HepG2 (cell line): ENCODE measurements at regions not wholly inside any gene's neighbourhood (a gene's known extent, or its start where the extent isn't known, plus 50 kb on each side); places are given as distances from the start of the nearest gene placed in this dataset.

Experiments used
- EP300 ChIP-seq, 3 experiments: sonication (generic) in 1 of 3; formaldehyde crosslinking in 1 of 3; IDR thresholded peaks; 2 replicates each; pipeline versions ENCODE4 v1.5.1 to v1.6.1; 2011 to 2020; ENCODE audit warnings: low read depth in 2 of 3, low read length in 2 of 3, borderline replicate concordance in 1 of 3, improper control_type of control experiment in 1 of 3, mild to moderate bottlenecking in 1 of 3, missing genetic modification reagents in 1 of 3, moderate library complexity in 1 of 3
- KAT2B ChIP-seq: fragments of 150-350 bp; IDR thresholded peaks from 2 replicates; pipeline ENCODE4 v1.6.1; 2014; ENCODE audit warnings: low read depth, low read length, borderline replicate concordance
- MED8 ChIP-seq: sonication (generic); formaldehyde crosslinking; IDR thresholded peaks from 2 replicates; pipeline ENCODE4 v1.8.1; 2023; ENCODE audit warnings: mild to moderate bottlenecking, missing genetic modification reagents; ENCODE audit not compliant: insufficient replicate concordance
- MYNN ChIP-seq: sonication (generic); formaldehyde crosslinking; IDR thresholded peaks from 2 replicates; pipeline ENCODE4 v1.4.0; 2020; ENCODE audit warnings: mild to moderate bottlenecking, low read depth, missing genetic modification reagents
- NFIB ChIP-seq: sonication (generic); formaldehyde crosslinking; IDR thresholded peaks from 2 replicates; pipeline ENCODE4 v1.9.0; 2021; ENCODE audit warnings: missing genetic modification reagents, mild to moderate bottlenecking, borderline replicate concordance
- NR3C1 ChIP-seq: sonication (generic); formaldehyde crosslinking; IDR thresholded peaks from 2 replicates; pipeline ENCODE4 v1.4.0; 2020; ENCODE audit warnings: missing genetic modification reagents
- NRL ChIP-seq: sonication (generic); formaldehyde crosslinking; IDR thresholded peaks from 2 replicates; pipeline ENCODE4 v1.5.0; 2020; ENCODE audit warnings: missing genetic modification reagents, mild to moderate bottlenecking, moderate library complexity, borderline replicate concordance
- POGK ChIP-seq: sonication (generic); formaldehyde crosslinking; conservative IDR thresholded peaks from 2 replicates; pipeline ENCODE4 v1.8.0; 2022; ENCODE audit warnings: mild to moderate bottlenecking, moderate library complexity, missing genetic modification reagents
- RNF219 ChIP-seq: sonication (generic); formaldehyde crosslinking; IDR thresholded peaks from 2 replicates; pipeline ENCODE4 v1.5.0; 2020; ENCODE audit warnings: mild to moderate bottlenecking, missing genetic modification reagents
- SIX1 ChIP-seq: sonication (generic); formaldehyde crosslinking; IDR thresholded peaks from 2 replicates; pipeline ENCODE4 v1.4.0; 2020; ENCODE audit warnings: missing genetic modification reagents, borderline replicate concordance
- TCF7 ChIP-seq: sonication (generic); IDR thresholded peaks from 2 replicates; pipeline ENCODE4 v1.6.1; 2016; ENCODE audit warnings: antibody characterized with exemption, low read depth
- TCF7L2 ChIP-seq: IDR thresholded peaks from 2 replicates; pipeline ENCODE4 v1.6.1; 2011; ENCODE audit warnings: mild to moderate bottlenecking, low read depth, low read length, moderate library complexity
- WIZ ChIP-seq: sonication (generic); formaldehyde crosslinking; IDR thresholded peaks from 2 replicates; pipeline ENCODE4 v1.5.1; 2020; ENCODE audit warnings: mild to moderate bottlenecking, missing genetic modification reagents
- ZNF138 ChIP-seq: sonication (generic); formaldehyde crosslinking; IDR thresholded peaks from 2 replicates; pipeline ENCODE4 v1.5.0; 2020; ENCODE audit warnings: mild to moderate bottlenecking, low read depth, missing genetic modification reagents
- ZNF17 ChIP-seq: sonication (generic); formaldehyde crosslinking; IDR thresholded peaks from 2 replicates; pipeline ENCODE4 v1.5.0; 2020; ENCODE audit warnings: mild to moderate bottlenecking, missing genetic modification reagents
- ZNF564 ChIP-seq: sonication (generic); formaldehyde crosslinking; IDR thresholded peaks from 2 replicates; pipeline ENCODE4 v1.8.1; 2023; ENCODE audit warnings: mild to moderate bottlenecking, missing genetic modification reagents
- ZNF710 ChIP-seq: sonication (generic); formaldehyde crosslinking; IDR thresholded peaks from 2 replicates; pipeline ENCODE4 v1.5.0; 2020; ENCODE audit warnings: mild to moderate bottlenecking, missing genetic modification reagents, borderline replicate concordance
- ZNF747 ChIP-seq: sonication (generic); formaldehyde crosslinking; IDR thresholded peaks from 2 replicates; pipeline ENCODE4 v1.8.1; 2023; ENCODE audit warnings: missing genetic modification reagents, mild to moderate bottlenecking, borderline replicate concordance
- TF ChIP-seq, protein P1 (sequence below): sonication (generic); formaldehyde crosslinking; conservative IDR thresholded peaks from 2 replicates; pipeline ENCODE4 v1.8.0; 2022; ENCODE audit warnings: missing genetic modification reagents
- TF ChIP-seq, protein P2 (sequence below): sonication (generic); formaldehyde crosslinking; IDR thresholded peaks from 2 replicates; pipeline ENCODE4 v1.5.0; 2020; ENCODE audit warnings: missing genetic modification reagents, mild to moderate bottlenecking, borderline replicate concordance

GRCh38 chr3:188002626-188003138, 151.3 kb upstream of the LPP start (continued):
- TF ChIP-seq RNF219 (CRISPR knock-in tag), result peak; percentile 86; the same call in 1 of the 2 replicates
- no peak for TF ChIP-seq TCF7L2
- TF ChIP-seq, protein P1, sequence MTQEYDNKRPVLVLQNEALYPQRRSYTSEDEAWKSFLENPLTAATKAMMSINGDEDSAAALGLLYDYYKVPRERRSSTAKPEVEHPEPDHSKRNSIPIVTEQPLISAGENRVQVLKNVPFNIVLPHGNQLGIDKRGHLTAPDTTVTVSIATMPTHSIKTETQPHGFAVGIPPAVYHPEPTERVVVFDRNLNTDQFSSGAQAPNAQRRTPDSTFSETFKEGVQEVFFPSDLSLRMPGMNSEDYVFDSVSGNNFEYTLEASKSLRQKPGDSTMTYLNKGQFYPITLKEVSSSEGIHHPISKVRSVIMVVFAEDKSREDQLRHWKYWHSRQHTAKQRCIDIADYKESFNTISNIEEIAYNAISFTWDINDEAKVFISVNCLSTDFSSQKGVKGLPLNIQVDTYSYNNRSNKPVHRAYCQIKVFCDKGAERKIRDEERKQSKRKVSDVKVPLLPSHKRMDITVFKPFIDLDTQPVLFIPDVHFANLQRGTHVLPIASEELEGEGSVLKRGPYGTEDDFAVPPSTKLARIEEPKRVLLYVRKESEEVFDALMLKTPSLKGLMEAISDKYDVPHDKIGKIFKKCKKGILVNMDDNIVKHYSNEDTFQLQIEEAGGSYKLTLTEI, result no peak
- peak; percentile 22 for TF ChIP-seq MED8
- no peak for TF ChIP-seq NR3C1 (CRISPR knock-in tag)
- no peak for TF ChIP-seq KAT2B
- TF ChIP-seq EP300 (IDR thresholded peaks at IDR 0.05; ENCODE audit: low read depth in 2 of 2, low read length in 2 of 2), result peak; percentile 83 to 97; a peak in 3 of 4 replicates
- peak; percentile 80; the same call in 1 of the 2 replicates for TF ChIP-seq EP300 (CRISPR knock-in tag; IDR thresholded peaks at IDR 0.05; ENCODE audit: borderline replicate concordance)
- TF ChIP-seq WIZ (CRISPR knock-in tag), result no peak
- no peak for TF ChIP-seq ZNF138 (CRISPR knock-in tag)
- TF ChIP-seq ZNF747 (CRISPR knock-in tag), result 0 out of 2 replicates have a peak, but pooled peaks have one; percentile 12
- TF ChIP-seq NRL (CRISPR knock-in tag), result no peak
- TF ChIP-seq TCF7, result peak; percentile 46
- TF ChIP-seq, protein P2, sequence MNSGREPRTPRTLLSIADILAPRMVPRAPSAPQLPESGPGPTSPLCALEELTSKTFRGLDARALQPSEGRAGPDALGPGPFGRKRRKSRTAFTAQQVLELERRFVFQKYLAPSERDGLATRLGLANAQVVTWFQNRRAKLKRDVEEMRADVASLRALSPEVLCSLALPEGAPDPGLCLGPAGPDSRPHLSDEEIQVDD (CRISPR knock-in tag), result no peak
- peak; percentile 58; the same call in 1 of the 2 replicates for TF ChIP-seq ZNF710 (CRISPR knock-in tag)
- no peak for TF ChIP-seq ZNF564 (CRISPR knock-in tag)
- TF ChIP-seq SIX1, result peak; percentile 74; the same call in 1 of the 2 replicates
- no peak for TF ChIP-seq MYNN (CRISPR knock-in tag)
- TF ChIP-seq POGK (CRISPR knock-in tag), result no peak
- TF ChIP-seq NFIB (CRISPR knock-in tag), result no peak
- no peak for TF ChIP-seq ZNF17
